ENCODE measurements at regions not wholly inside any gene's neighbourhood (a gene's known extent, or its start where the extent isn't known, plus 50 kb on each side); places are given as distances from the start of the nearest gene placed in this dataset.

- no peak for TF ChIP-seq POLR2AphosphoS5 (IDR thresholded peaks at IDR 0.05; ENCODE audit: low read depth, low read length)
- TF ChIP-seq POLR2A (IDR thresholded peaks at IDR 0.05; ENCODE audit: low read depth, low read length): no peak
These were observed 938.9 kb upstream of the GRIA3 start for GRCh38 chrX:122245175-122245574.
